Activated CD8-positive, alpha-beta T cell treated with anti-CD3 and anti-CD28 coated beads for 36 hours (primary cell): ENCODE measurements at regions not wholly inside any gene's neighbourhood (a gene's known extent, or its start where the extent isn't known, plus 50 kb on each side); places are given as distances from the start of the nearest gene placed in this dataset.

Source experiments
- ATAC-seq: fragments of 200-7000 bp; cut with Tn5 transposase; one replicate; pipeline ENCODE4 v1.10.0; 2021; ENCODE audit warnings: mild to moderate bottlenecking, moderate library complexity
- CTCF ChIA-PET: fragments of 350-600 bp; sonication (Branson Sonifier 250); formaldehyde crosslinking; loops from one replicate; lab custom pipeline; 2021; ENCODE audit warnings: antibody characterized with exemption; lab: Charles Lee
- POLR2A ChIA-PET: fragments of 350-600 bp; sonication (Branson Sonifier 250); formaldehyde crosslinking; loops from one replicate; lab custom pipeline; 2021; ENCODE audit warnings: antibody characterized with exemption; lab: Charles Lee
- DNase-seq: peaks from one replicate; pipeline ENCODE4 v3.0.0-alpha.2; 2020
- H3K27ac Mint-ChIP-seq: one replicate; pipeline ENCODE4 v1.8.0; 2021; ENCODE audit warnings: mild to moderate bottlenecking, mixed read lengths
- H3K27me3 Mint-ChIP-seq: one replicate; pipeline ENCODE4 v1.8.0; 2021; ENCODE audit warnings: mixed read lengths
- H3K36me3 Mint-ChIP-seq: one replicate; pipeline ENCODE4 v1.8.0; 2021; ENCODE audit warnings: low read depth, mixed read lengths
- H3K4me1 Mint-ChIP-seq: one replicate; pipeline ENCODE4 v1.8.0; 2021; ENCODE audit warnings: low read depth, mixed read lengths
- H3K4me3 Mint-ChIP-seq: one replicate; pipeline ENCODE4 v1.8.0; 2021; ENCODE audit warnings: mild to moderate bottlenecking, moderate library complexity, mixed read lengths
- H3K9me3 Mint-ChIP-seq: one replicate; pipeline ENCODE4 v1.8.0; 2021; ENCODE audit warnings: mixed read lengths
- CTCF ChIP-seq: fragments of 200-600 bp; IDR thresholded peaks from one replicate; pipeline ENCODE4 v1.8.0; 2022; ENCODE audit warnings: antibody characterized with exemption, mild to moderate bottlenecking
- intact Hi-C: fragments of 100-400 bp; cut with micrococcal nuclease; formaldehyde crosslinking; loops from one replicate; pipeline ENCODE4 v1.10.0; 2022

DNA sequence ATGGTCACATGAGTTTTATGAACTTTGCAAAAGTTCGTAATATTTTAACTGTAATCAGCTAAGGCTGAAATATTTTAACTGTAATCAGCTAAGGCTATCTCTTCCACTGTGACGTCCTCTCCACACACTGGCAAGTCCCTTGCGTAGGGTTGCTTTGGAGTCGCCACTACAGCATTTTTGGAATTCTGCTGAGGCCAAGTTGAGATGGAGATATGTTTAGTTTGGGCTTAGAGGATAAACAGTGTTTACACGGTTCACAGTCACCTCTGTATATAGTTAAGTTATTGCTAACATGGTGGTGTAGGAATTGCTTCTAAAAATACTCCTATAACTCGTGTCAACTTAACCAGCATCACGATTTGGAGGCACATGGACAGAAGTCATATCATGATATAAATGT is 143.6 kb upstream of the SERP2 start:
- no peak overlapping the region for H3K4me3 Mint-ChIP-seq
- ChIA-PET CTCF (no interaction called here), POLR2A (no interaction called here)
- ATAC-seq = no peak
- peaks cover 3% of the 10 kb centered on the region for H3K4me1 Mint-ChIP-seq
- no peaks in the 10 kb centered on the region for H3K27me3 Mint-ChIP-seq
- no peak overlapping the region for H3K27ac Mint-ChIP-seq
- TF ChIP-seq CTCF = no peak
- H3K9me3 Mint-ChIP-seq = no peaks in the 10 kb centered on the region
- intact Hi-C loops = no loop called here
- DNase-seq = no peak
- H3K36me3 Mint-ChIP-seq = no peaks in the 10 kb centered on the region

DNA sequence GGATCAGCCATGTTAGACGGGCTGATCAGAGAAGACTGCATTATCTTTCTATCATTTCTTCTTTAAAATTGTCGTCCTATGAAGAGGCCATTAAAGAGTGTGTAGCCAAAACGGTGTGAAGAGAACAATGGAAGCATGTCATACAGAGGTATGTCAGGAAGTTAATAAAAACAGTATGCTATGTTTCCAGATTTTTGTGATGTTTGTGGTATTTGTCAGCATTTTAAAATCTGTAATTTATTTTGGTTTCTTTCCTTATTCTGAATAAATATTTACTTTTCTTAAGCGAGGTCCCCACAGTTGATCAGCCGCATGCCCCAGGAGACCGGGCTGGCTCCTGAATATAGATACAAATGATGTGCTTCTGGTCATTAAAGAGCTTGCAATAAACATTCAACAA is 142.9 kb upstream of the SERP2 start:
- no peak for DNase-seq
- H3K36me3 Mint-ChIP-seq = no peaks in the 10 kb centered on the region
- CTCF ChIA-PET = no interaction called here
- intact Hi-C loops = no loop called here
- peaks cover 3% of the 10 kb centered on the region for H3K4me1 Mint-ChIP-seq
- no peaks in the 10 kb centered on the region for H3K9me3 Mint-ChIP-seq
- no peak overlapping the region for H3K4me3 Mint-ChIP-seq
- POLR2A ChIA-PET = no interaction called here
- no peak overlapping the region for H3K27ac Mint-ChIP-seq
- ATAC-seq = no peak
- no peaks in the 10 kb centered on the region for H3K27me3 Mint-ChIP-seq
- TF ChIP-seq CTCF = no peak

- no peak overlapping the region for H3K4me3 Mint-ChIP-seq
- intact Hi-C loops = no loop called here
- no peaks in the 10 kb centered on the region for H3K27me3 Mint-ChIP-seq
- no peak overlapping the region for H3K27ac Mint-ChIP-seq
- peak; percentile 47 for DNase-seq
- ChIA-PET POLR2A (no interaction called here), CTCF (interaction anchor here (1.0 to 1.5 kb wide), 3 partner anchors 34 to 206 kb away, joined by 3 to 4 read pairs (median 3); no protein-coding TSS in a partner anchor)
- H3K4me1 Mint-ChIP-seq = peaks cover 3% of the 10 kb centered on the region
- no peak for TF ChIP-seq CTCF
- no peaks in the 10 kb centered on the region for H3K9me3 Mint-ChIP-seq
- no peaks in the 10 kb centered on the region for H3K36me3 Mint-ChIP-seq
- ATAC-seq = peak; percentile 96
Measured at GRCh38 chr13:44231786-44232516, 141.7 kb upstream of the SERP2 start.

DNA sequence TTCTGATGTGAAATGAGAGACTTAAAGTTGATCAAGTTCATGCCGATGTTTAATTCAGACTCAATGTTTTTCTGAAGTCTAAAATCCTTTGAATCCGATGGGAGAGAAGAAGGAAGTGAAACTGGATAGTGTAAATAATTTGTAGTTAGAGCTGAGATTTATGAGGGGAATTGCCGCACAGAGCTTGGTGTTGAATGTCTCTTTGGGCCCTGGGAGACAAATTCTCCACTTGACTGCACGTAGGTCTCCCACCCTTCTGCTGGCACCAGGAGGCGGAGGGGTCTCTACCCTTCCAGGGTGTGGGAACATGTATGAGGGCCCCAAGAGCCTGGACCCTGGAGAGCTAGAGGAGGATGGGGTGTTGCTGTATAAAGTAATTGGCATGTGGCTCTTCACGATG is 140.8 kb upstream of the SERP2 start:
- no peaks in the 10 kb centered on the region for H3K9me3 Mint-ChIP-seq
- intact Hi-C loops = no loop called here
- H3K4me1 Mint-ChIP-seq = peaks cover 7% of the 10 kb centered on the region
- no peak overlapping the region for H3K4me3 Mint-ChIP-seq
- TF ChIP-seq CTCF = no peak
- no peaks in the 10 kb centered on the region for H3K36me3 Mint-ChIP-seq
- no peak for DNase-seq
- no peaks in the 10 kb centered on the region for H3K27me3 Mint-ChIP-seq
- POLR2A ChIA-PET = no interaction called here
- no peak overlapping the region for H3K27ac Mint-ChIP-seq
- ATAC-seq = no peak
- CTCF ChIA-PET = interaction anchor here (1.0 to 1.5 kb wide), 2 partner anchors 71 to 205 kb away, joined by 3 to 4 read pairs; no protein-coding TSS in a partner anchor

GRCh38 chr13:44234566-44234965 is 139.1 kb upstream of the SERP2 start:
- ATAC-seq (no peak), DNase-seq (no peak)
- Mint-ChIP-seq H3K27me3 (no peaks in the 10 kb centered on the region), H3K36me3 (no peaks in the 10 kb centered on the region), H3K4me3 (no peak overlapping the region), H3K9me3 (no peaks in the 10 kb centered on the region), H3K4me1 (peaks cover 9% of the 10 kb centered on the region), H3K27ac (no peak overlapping the region)
- intact Hi-C loops = no loop called here
- CTCF ChIA-PET = no interaction called here
- no peak for TF ChIP-seq CTCF
- POLR2A ChIA-PET = no interaction called here
